MM.1S (cell line): ENCODE measurements at regions not wholly inside any gene's neighbourhood (a gene's known extent, or its start where the extent isn't known, plus 50 kb on each side); places are given as distances from the start of the nearest gene placed in this dataset.

Experiments
- EZH2 ChIP-seq: fragments of 300-600 bp; sonication (generic); optimal IDR thresholded peaks from 2 replicates; pipeline ENCODE3; 2017; ENCODE audit warnings: low read depth, mild to moderate bottlenecking, antibody characterized with exemption, low read length, mixed read lengths
- EZH2phosphoT487 ChIP-seq: fragments of 300-600 bp; sonication (generic); IDR thresholded peaks from 2 replicates; pipeline ENCODE4 v1.6.1; 2018; ENCODE audit warnings: antibody characterized with exemption, low read length
- TF ChIP-seq, protein P1 (sequence below): fragments of 300-600 bp; sonication (generic); IDR thresholded peaks from 2 replicates; pipeline ENCODE4 v1.5.1; 2016; ENCODE audit warnings: antibody characterized with exemption, low read length, mixed read lengths

DNA sequence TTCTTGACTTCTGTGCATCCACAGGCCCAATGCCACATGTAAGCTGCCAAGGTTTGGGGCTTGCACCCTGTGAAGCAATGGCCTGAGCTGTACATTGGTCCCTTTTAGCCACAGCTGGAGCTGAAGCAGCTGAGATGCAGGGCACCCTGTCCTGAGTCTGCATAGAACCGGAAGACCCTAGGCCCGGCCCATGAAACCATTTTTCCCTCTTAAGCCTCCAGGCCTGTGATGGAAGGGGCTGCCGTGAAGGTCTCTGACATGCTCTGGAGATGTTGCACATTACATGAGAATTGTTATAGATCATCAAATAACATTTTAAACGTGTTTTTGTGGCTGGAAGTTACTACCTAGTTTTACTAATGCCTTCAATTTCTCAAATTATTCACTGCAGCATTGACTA, 188.7 kb downstream of the RPAP3 start:
- TF ChIP-seq, protein P1, sequence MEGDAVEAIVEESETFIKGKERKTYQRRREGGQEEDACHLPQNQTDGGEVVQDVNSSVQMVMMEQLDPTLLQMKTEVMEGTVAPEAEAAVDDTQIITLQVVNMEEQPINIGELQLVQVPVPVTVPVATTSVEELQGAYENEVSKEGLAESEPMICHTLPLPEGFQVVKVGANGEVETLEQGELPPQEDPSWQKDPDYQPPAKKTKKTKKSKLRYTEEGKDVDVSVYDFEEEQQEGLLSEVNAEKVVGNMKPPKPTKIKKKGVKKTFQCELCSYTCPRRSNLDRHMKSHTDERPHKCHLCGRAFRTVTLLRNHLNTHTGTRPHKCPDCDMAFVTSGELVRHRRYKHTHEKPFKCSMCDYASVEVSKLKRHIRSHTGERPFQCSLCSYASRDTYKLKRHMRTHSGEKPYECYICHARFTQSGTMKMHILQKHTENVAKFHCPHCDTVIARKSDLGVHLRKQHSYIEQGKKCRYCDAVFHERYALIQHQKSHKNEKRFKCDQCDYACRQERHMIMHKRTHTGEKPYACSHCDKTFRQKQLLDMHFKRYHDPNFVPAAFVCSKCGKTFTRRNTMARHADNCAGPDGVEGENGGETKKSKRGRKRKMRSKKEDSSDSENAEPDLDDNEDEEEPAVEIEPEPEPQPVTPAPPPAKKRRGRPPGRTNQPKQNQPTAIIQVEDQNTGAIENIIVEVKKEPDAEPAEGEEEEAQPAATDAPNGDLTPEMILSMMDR: no peak
- TF ChIP-seq EZH2 (no peak), EZH2phosphoT487 (no peak)
